GM19023 (cell line): ENCODE measurements at regions not wholly inside any gene's neighbourhood (a gene's known extent, or its start where the extent isn't known, plus 50 kb on each side); places are given as distances from the start of the nearest gene placed in this dataset.
A peak's percentile ranks its signal among the peaks of the same experiment; 100 is the strongest.
"Not testable (repeated sequence)": the region's sequence is repeated elsewhere in the genome, so short reads cannot be mapped to it uniquely, and the experiment has no call there.

ENCODE experiments used
- ATAC-seq: cut with Tn5 transposase; IDR thresholded peaks from one replicate; pipeline ENCODE4 v1.9.1; 2021; ENCODE audit warnings: mild to moderate bottlenecking, moderate library complexity; ENCODE audit not compliant: unreplicated experiment

DNA sequence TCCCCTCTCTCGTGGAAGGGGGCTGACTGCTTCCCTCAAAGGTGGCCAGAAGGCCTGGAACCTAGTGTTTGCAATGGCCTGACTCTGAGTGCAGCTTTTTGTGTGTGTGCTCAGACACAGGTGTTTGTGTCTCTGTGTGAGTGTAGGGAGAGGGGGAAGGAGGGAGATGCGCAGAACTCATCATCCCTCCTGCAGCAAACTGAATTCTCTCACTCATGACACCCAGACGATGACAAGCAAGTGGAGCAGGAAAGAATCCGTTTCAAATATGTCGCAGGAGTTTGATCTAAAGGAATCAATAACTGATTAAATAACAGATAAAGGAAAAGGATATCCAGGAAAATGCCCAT is 101.4 kb downstream of the TNFAIP3 start:
- ATAC-seq = no peak

- ATAC-seq = no peak
These were observed 101.8 kb downstream of the TNFAIP3 start for GRCh38 chr6:137968901-137969300.

DNA sequence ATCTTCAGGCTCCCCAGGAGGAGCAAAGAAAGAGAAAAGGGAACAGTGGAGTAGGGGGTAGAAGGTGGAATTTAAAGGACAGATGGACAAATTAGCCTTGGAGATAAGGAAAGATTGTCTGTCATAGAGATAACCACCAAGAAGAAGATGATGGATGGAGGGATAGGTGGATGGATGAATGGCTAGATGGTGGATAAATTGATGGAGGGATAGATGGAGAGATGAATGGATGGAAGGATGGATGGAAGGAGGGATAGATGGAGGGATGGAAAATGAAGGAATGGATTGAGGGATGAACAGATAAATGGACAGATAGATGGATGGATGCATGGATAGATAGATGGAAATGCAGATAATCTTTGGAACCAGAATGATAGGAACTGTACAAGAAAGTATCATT is 102.8 kb downstream of the TNFAIP3 start:
- no peak for ATAC-seq

GRCh38 chr6:137970368-137970767 is 103.3 kb downstream of the TNFAIP3 start:
- ATAC-seq = peak; percentile 55

DNA sequence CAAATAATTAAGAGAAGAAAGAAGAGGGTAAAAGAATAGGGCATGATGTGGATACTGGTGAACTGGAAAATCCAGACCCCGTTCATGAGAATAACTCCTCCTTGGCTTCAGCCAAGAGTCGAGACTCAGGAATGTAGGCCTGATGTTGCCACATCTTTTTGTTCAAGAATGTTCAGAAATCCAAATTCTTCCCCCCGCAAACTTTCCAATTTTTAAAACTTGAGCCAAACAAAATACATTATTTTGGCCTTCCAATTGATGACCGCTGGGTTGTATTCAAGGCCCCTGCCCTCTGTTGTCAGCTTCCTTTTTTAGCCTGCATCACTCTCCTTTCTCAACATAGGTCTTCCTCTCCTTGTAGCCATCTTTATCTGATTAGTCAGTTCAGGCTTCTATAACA is 106.1 kb downstream of the TNFAIP3 start:
- ATAC-seq = no peak

DNA sequence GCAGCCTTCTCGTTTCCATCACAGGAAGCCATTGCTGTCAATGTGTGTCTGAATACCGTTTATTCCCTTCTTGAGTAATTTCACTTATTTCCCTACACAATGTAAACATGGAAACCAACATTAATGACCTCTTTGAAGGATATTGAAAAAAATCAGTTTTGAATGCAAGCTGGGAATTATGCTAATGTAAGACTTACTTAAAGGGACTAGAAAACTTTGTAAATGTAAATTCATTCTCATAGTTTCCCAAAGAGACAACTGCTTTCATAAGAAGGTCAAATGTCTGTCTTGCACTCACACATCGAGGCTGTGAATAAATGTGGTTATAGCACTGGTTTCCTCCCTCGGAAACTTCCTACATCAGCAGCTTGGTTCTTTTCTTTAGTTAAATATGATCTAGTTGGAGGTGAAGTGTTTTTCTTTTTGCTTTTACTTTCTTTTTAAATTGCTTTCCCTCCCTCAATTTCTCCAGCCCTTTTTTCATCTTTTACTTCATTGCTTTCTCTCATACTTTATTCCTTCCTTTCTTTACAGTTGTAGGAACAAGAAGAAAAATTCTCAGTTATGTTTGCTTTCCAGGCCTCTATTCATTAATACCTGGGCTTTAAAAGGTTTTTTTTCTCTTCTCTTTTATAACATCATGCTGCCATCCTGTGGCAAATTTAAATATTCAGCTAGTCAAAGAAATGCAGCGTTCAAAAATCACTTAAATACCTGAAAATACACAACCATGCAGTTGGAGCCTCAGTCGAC is 108.3 kb downstream of the TNFAIP3 start:
- no peak for ATAC-seq

GRCh38 chr6:137976430-137976829 is 109.4 kb downstream of the TNFAIP3 start:
- no peak for ATAC-seq

DNA sequence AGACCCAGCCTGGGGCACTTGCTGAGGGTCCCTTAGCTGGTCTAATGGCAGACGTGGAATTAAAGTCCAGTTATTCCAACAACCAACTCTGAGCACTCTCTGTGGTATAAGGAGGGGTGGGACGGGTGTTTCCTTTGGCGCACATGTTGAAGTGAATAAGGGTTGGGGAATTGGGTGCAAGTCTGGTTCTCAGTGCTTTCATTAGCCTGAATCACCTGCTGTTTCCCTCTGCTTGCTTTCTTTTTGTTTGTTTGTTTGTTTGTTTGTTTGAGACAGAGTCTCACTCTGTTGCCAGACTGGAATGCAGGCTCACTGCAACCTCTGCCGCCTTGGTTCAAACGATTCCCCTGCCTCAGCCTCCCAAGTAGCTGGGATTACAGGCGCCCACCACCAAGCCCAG is 110.1 kb downstream of the TNFAIP3 start:
- ATAC-seq = no peak

- ATAC-seq = no peak
These were observed 110.8 kb downstream of the TNFAIP3 start for GRCh38 chr6:137977814-137978213.

GRCh38 chr6:137978252-137978896 is 111.3 kb downstream of the TNFAIP3 start:
- peak; percentile 51 for ATAC-seq

DNA sequence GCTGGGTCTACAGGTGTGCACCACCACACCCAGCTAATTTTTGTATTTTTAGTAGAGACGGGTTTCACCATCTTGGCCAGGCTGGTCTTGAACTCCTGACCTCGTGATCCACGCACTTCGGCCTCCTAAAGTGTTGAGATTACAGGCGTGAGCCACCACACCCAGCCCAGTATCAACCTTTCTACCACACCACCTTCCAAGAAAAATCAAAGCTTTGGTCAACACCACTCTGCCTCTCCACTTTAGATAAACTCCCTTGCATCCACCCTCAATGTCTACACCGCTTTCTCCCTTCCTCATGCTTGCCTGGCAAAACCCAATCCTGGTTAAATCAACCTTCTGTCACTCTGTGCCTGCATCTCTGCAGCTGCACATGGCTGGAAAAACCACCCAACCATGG is 112.2 kb downstream of the TNFAIP3 start:
- ATAC-seq = not testable (repeated sequence)

- ATAC-seq = no peak
These were observed 113.7 kb downstream of the TNFAIP3 start for GRCh38 chr6:137980777-137981176.

DNA sequence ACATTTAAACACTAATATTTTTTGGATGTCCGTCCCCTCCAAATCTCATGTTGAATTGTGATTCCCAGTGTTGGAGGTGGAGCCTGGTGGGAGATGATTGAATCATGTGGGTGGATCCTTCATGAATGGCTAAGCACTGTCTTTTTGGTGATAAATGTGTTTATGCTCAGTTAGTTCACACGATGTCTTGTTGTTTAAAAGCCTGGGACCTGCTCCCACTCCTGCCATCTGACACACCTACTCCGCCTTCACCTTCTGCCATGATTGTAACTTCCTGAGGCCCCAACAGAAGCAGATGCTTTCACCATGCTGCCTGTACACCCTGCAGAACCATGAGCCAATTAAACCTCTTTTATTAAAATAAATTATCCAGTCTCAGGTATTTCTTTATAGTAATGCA is 114.7 kb downstream of the TNFAIP3 start:
- no peak for ATAC-seq

GRCh38 chr6:137982418-137983189 is 115.5 kb downstream of the TNFAIP3 start:
- no peak for ATAC-seq

GRCh38 chr6:137983269-137983668 is 116.2 kb downstream of the TNFAIP3 start:
- no peak for ATAC-seq

GRCh38 chr6:137989664-137990063 is 117.6 kb downstream of the PERP start:
- no peak for ATAC-seq

DNA sequence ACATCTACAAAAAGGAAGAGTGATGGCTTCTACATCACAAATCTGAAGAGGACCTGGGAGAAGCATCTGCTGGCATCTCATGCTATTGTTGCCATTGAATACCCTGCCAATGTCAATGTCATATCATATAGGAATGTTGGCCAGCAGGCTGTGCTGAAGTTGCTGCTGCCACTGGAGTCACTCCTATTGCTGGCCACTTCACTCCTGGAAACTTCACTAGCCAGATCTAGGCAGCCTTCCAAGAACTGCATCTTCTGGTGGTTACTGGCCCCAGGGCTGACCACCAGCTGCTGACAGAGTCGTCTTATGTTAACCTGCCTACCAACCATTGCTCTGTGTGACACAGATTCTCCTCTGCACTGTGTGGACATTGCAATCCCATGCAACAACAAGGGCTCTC is 111.8 kb downstream of the PERP start:
- no peak for ATAC-seq

DNA sequence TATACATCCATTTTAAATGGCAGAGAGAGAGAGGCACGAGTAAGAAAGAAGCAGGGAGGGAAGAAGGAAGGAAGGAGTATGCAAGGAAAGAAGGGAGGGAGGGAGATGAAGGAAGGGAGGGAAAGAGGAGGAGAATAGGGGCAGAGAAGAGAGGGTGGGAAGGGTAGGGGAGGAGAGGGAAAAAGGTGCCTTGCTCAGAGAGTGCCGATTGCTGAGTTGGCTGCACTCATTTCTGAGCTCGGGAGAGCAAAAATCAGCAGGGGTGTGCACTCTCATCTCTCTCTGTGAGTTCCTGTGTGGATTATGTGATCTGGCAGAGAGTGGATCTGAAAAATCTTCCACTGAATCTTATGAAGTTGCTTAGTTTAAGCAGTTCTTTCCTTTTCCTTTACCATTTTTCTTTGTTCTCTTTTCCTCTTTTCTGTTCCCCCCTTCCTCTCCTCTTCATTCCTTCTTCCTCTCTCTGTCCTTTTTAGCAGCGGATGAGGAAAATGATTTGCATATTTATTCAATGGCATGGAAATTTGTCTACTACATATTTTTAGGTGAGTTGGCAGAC is 108.7 kb downstream of the PERP start:
- no peak for ATAC-seq

- no peak for ATAC-seq
These were observed 107.4 kb downstream of the PERP start for GRCh38 chr6:137999815-138000214.

- no peak for ATAC-seq
These were observed 106.3 kb downstream of the PERP start for GRCh38 chr6:138000941-138001340.

DNA sequence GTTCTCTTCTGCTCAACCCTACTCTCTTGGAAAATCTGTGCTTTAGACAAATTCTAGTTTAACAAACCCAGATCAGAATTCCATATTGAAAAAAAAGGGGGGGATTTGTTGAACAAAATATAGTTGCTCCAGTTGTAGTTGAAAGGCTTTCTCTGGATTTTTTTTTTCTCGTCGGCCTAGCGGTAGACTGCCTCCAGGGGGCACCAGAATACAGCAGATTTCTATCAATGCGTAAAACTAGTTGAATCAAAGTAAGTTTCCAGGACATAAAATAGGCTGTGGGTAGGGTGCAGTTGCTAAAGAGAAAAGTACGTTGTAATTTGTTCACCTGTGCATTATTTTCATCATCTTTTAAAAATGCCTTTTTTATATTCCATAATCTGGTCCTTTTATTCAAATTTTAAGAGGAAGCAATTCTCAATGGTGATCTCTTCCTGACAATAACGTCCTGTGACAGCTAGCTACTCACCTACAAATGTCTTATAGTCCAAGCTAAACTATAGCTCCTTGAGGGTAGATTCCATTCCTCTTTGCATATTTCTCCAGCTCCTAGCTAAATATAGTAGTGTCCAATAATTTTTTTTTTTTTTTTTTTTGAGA is 105.4 kb downstream of the PERP start:
- no peak for ATAC-seq
